VCaP (cell line): ENCODE measurements at regions not wholly inside any gene's neighbourhood (a gene's known extent, or its start where the extent isn't known, plus 50 kb on each side); places are given as distances from the start of the nearest gene placed in this dataset.
A peak's percentile ranks its signal among the peaks of the same experiment; 100 is the strongest.

Source experiments
- H3K27ac ChIP-seq: fragments of 450-650 bp; 2 replicates; pipeline ENCODE4 v1.5.1; 2017
- CTCF ChIP-seq: fragments of 450-650 bp; conservative IDR thresholded peaks from 2 replicates; pipeline ENCODE4 v1.5.1; 2017; ENCODE audit warnings: mild to moderate bottlenecking, moderate library complexity

GRCh38 chr19:27752530-27753184 lies 1460.3 kb downstream of the UQCRFS1 start:
- peak overlapping the region; percentile 77; the same call in 1 of the 2 replicates for H3K27ac ChIP-seq
- TF ChIP-seq CTCF: no peak

- peak overlapping the region; percentile 77 for H3K27ac ChIP-seq
- TF ChIP-seq CTCF: no peak
Observed at GRCh38 chr19:27751044-27751391, 1461.9 kb downstream of the UQCRFS1 start.

- peak overlapping the region; percentile 77 for H3K27ac ChIP-seq
- TF ChIP-seq CTCF: no peak
Observed at GRCh38 chr19:27750391-27751043, 1462.4 kb downstream of the UQCRFS1 start.

GRCh38 chr19:27748551-27749152 lies 1464.3 kb downstream of the UQCRFS1 start:
- H3K27ac ChIP-seq: peak overlapping the region; percentile 77
- TF ChIP-seq CTCF: no peak

- TF ChIP-seq CTCF: peak; percentile 37
- peak overlapping the region; percentile 77; the same call in 1 of the 2 replicates for H3K27ac ChIP-seq
Observed at GRCh38 chr19:27746691-27747380, 1466.1 kb downstream of the UQCRFS1 start.

GRCh38 chr19:27745978-27746542 lies 1466.9 kb downstream of the UQCRFS1 start:
- no peak for TF ChIP-seq CTCF
- no peak overlapping the region; the same call in 1 of the 2 replicates for H3K27ac ChIP-seq
